ENCODE measurements at regions not wholly inside any gene's neighbourhood (a gene's known extent, or its start where the extent isn't known, plus 50 kb on each side); places are given as distances from the start of the nearest gene placed in this dataset.
"Not testable (repeated sequence)": the region's sequence is repeated elsewhere in the genome, so short reads cannot be mapped to it uniquely, and the experiment has no call there.

DNA sequence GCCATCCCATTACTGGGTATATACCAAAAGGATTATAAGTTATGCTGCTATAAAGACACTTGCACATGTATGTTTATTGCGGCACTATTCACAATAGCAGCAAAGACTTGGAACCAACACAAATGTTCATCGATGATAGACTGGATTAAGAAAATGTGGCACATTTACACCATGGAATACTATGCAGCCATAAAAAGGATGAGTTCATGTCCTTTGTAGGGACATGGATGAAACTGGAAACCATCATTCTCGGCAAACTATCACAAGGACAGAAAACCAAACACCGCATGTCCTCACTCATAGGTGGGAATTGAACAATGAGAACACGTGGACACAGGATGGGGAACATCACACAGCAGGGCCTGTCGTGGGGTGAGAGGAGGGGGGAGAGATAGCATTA lies 1057.6 kb downstream of the REEP3 start:
- not testable (repeated sequence) for DNase-seq (ENCODE audit: low spot score)

DNA sequence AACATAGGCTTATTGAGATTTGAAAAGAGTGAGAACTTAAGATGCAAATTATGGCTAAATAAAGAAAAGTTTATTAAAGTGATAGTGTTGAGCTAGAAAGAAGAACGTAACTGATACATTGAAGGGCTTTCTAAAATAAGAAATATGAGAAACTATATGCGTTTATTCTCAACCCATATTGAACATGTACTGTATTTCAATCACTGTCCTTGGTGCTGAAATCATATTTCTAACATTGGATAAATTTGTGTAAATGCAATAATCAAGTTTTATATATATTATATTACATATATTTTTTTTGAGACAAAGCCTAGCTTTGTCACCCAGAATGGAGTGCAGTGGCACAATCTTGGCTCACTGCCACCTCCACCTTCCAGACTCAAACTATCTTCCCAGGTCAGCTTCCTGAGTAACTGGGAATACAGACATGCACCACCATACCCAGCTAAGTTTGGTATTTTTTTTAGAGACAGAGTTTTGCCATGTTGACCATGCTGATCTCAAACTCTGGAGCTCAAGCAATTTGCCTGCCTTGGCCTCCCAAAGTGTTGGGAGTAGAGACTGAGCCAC lies 1065.8 kb downstream of the REEP3 start:
- DNase-seq (ENCODE audit: low spot score) = no peak

GRCh38 chr10:64594072-64594471 lies 1072.9 kb downstream of the REEP3 start:
- no peak for DNase-seq (ENCODE audit: low spot score)

- no peak for DNase-seq (ENCODE audit: low spot score)
Observed at GRCh38 chr10:64598600-64598999, 1077.4 kb downstream of the REEP3 start.

DNA sequence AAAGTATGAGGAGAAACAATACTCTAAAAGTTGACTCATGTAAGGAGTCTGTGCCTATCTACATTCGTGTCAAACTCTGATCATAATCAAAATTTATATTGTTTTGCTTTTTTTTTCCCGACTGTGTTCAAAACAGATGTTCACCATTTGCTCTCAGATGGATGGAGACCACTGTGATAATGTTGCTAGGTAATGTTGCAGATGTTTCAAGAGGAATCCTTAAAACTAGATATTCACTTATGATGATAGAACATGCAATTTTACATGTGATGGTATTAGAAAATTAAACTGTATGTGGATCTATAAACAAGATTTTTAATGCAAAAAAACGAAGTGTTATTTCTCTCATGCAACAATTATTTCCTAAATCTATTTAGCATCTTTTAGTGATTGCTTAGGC lies 1080.1 kb downstream of the REEP3 start:
- no peak for DNase-seq (ENCODE audit: low spot score)

- DNase-seq (ENCODE audit: low spot score) = no peak
Observed at GRCh38 chr10:64617085-64617484, 1095.9 kb downstream of the REEP3 start.

- no peak for DNase-seq (ENCODE audit: low spot score)
Observed at GRCh38 chr10:64619102-64619501, 1097.9 kb downstream of the REEP3 start.

- DNase-seq (ENCODE audit: low spot score) = no peak
Observed at GRCh38 chr10:64626924-64627323, 1105.7 kb downstream of the REEP3 start.

- no peak for DNase-seq (ENCODE audit: low spot score)
Observed at GRCh38 chr10:64630534-64630933, 1109.3 kb downstream of the REEP3 start.

GRCh38 chr10:64635906-64636305 lies 1114.7 kb downstream of the REEP3 start:
- DNase-seq (ENCODE audit: low spot score) = no peak

DNA sequence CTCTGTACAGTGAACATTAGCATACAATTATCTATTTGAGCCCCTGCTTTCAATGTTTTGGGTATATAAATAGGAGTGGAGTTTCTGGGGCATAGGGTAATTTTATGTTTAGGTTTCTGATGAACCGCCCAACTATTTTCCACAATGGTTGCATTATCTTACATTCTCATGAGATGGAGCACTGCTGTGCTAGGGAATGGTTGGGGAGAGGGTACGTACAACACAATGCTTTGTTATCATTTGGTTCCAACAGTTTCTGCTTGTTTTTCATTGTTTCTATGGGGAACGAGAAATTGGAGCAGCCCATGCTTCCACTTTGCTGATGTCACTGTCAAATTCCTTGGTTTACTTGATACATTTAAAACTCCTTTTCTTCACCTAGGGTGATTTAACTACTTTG lies 1115.3 kb downstream of the REEP3 start:
- no peak for DNase-seq (ENCODE audit: low spot score)

GRCh38 chr10:64637939-64638338 lies 1116.7 kb downstream of the REEP3 start:
- no peak for DNase-seq (ENCODE audit: low spot score)

DNA sequence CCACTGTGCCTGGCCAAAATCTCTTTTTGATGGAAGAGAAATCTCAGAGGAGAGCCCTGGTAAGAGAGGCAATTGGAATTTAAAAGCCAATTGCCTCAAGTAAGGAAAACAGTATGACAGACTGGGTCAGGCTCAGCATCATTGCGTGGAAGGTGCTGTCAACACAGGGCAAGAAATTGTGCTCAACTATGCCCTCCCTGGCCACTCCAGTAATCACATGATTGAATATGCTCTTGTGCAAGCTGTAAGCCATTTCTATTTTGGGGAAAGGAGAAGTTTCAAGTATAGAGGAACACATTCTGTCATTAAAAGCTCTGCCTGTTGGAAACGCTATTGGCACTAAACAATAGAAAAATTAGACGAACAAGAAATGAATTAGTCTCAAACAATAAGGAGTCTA lies 1127.7 kb downstream of the REEP3 start:
- DNase-seq (ENCODE audit: low spot score) = no peak

DNA sequence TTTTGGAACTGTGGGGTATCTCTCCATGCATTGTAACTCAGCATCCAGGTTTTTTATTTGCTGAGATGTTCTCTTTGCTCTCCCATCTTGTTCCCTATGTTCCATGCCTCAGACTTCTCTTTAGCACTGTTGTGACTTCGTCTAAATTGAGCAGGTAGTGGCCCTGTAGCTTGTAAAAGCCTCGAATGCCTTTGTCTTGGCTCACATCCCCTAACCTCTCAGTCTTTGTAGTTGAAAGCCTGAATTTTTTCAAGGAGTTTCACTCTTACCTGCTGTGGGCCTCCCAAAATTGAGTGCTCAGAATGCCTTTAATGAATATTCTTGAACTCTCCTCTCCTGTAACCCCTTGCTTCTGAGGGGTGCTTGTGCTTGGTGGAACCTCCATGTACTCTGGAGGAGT lies 1137.3 kb downstream of the REEP3 start:
- no peak for DNase-seq (ENCODE audit: low spot score)

GRCh38 chr10:64659311-64659710 lies 1138.1 kb downstream of the REEP3 start:
- no peak for DNase-seq (ENCODE audit: low spot score)

DNA sequence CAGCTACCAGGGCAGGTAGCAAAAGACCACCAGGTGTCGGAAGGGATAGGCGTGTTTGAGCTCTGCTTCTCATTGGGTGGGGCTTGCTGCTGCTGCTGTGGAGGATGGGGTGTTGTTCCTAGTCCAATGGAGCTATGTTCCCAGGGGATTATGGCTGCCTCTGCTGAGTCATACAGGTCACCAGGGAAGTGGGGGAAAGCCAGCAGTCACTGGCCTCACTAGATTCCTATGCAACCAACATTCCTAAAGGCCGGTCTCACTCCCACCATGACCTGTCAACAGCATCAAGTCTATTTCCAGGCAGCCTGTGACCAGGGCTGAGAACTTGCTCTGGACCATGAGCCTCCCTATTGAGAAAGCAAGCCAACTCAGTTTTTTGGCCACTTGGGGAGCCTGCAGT lies 1160.8 kb downstream of the REEP3 start:
- DNase-seq (ENCODE audit: low spot score) = no peak

- no peak for DNase-seq (ENCODE audit: low spot score)
Observed at GRCh38 chr10:64690194-64690593, 1169.0 kb downstream of the REEP3 start.

DNA sequence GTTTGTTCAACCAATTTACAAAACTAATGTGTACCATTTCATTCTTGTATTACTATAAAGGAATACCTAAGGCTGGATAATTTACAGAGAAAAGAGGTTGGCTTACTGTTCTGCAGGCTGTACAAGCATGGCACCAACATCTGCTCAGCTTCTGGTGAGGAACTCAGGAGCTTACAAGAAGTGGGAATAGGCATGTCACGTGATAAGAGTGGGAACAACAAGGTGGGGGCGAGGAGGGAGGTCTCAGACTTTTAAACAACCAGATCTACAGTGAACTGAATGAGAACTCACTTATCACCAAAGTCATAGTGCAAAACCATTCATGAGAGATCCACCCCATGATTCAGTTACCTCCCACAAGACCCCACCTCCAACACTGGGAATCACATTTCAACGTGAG lies 1178.0 kb downstream of the REEP3 start:
- no peak for DNase-seq (ENCODE audit: low spot score)

DNA sequence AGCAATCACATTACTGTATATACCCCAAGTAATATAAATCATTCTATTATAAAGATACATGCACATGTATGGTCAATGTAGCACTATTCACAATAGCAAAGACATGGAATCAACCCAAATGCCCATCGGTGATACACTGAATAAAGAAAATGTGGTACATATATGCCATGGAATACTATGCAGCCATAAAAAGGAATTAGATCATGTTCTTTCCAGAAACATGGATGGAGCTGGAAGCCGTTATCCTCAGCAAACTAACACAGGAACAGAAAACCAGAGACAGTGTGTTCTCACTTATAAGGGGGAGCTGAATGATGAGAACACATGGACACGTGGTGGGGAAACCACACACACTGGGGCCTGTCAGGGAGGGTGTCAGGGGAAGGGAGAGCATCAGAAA lies 1180.9 kb downstream of the REEP3 start:
- not testable (repeated sequence) for DNase-seq (ENCODE audit: low spot score)

GRCh38 chr10:64708884-64709681 lies 1187.9 kb downstream of the REEP3 start:
- DNase-seq (ENCODE audit: low spot score) = no peak

DNA sequence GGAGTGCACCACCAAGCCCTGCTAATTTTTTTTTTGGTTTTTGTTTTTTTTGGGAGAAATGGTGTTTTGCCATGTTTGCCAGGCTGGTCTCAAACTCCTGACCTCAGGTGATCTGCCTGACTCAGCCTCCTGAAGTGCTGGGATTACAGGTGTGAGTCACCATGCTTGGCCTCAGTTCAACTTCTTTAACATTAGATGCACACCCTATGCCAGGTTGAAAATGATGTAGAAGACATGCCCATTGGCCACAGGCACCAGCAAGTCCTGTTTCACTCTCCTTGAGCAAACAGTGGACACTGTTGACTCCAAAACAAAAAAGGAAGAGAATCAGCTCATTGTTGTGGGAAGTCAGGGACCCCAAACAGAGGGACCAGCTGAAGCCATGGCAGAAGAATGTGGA lies 1205.3 kb downstream of the REEP3 start:
- no peak for DNase-seq (ENCODE audit: low spot score)

DNA sequence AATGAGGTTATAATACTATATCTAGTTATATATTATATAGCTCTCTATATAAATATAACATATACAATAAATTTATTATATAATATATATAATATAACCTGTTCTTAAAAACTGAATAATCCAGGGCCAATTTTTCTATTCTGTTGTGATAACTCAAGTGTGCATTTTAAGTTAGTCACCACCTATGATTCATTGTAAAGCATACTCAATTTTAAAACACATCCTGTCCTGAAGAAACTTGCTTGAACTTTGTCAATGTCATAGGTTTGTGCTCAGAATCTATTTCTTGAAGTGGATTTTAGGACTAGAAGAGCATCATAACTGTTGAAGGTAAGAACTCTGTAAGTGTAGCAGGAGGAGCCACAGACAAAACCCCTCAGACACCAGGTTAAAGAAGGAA lies 1209.8 kb downstream of the REEP3 start:
- no peak for DNase-seq (ENCODE audit: low spot score)

DNA sequence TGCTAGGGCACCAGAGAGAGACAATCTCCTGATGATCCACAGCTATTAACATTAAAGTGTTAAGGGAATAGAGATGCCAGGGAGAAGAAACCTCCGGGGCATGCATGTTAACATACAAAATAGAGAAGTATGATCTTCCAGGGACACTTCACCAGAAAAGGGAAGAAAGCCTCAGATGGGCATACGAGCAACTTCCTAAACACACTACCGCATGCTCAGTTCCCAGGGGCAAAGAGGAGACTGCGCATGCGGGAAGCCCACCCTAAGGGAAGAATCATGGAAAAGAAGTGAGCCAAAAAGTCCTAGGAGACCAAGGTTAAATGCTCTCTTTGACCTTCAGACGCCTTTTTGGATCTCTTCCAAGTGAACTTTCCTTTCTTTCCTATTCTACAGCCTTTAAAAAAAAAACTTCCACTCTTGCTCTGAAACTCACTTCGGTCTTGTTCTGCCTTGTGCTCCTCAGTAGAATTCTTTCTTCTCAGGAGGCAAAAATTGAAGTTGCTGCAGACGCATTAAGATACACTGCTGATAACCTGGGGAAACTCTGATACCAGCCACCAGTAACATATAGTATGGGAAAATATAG lies 1211.3 kb downstream of the REEP3 start:
- no peak for DNase-seq (ENCODE audit: low spot score)

DNA sequence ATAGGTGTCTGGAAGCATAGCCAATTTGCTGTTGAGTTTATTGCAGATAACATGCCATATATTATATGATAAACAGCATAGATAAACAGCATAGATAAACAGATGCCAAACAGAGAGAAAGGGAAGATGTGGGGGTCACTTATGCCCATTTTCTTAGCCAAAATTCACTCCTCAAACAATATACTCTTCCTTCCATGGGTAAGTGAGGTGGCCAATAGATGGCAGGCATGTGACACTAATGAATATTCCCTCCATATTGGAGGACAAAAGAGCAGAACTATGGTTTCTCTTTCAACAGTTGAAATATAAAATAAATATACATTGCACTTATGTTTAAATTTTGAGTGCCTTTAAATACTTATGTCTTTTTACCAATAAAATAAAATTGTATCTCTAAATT lies 1212.8 kb downstream of the REEP3 start:
- no peak for DNase-seq (ENCODE audit: low spot score)

Measured in CD4-positive, alpha-beta T cell treated with Interleukin-2 at 100 ng/mL for 4 hours (primary cell).